ENCODE measurements at regions not wholly inside any gene's neighbourhood (a gene's known extent, or its start where the extent isn't known, plus 50 kb on each side); places are given as distances from the start of the nearest gene placed in this dataset.

- no peak for DNase-seq (ENCODE audit: low read depth)
These were observed 62.1 kb downstream of the VCX3A start for GRCh38 chrX:6472652-6473342.

- DNase-seq (ENCODE audit: low read depth), result peak; percentile 33
These were observed 66.2 kb downstream of the VCX3A start for GRCh38 chrX:6468706-6469105.

DNA sequence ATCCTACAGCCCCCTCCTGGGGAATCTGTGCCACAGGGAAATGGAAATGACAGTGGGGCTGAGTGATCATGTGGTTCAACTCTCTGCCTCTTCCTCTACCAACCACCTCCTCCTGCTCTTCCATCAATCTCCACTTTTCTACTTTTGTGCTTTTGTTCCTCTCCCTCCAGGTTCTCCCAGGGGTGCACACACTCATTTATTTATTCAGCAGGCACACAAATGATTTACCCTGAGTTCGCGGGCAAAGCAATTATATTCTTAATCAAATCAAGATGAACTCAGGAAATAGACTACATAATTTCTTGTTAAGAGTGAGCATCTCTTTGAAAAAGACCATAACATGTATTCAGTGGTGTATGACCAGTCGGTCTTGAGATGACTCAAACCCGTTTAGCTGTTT is 69.2 kb downstream of the VCX3A start:
- DNase-seq (ENCODE audit: low read depth), result peak; percentile 33

DNA sequence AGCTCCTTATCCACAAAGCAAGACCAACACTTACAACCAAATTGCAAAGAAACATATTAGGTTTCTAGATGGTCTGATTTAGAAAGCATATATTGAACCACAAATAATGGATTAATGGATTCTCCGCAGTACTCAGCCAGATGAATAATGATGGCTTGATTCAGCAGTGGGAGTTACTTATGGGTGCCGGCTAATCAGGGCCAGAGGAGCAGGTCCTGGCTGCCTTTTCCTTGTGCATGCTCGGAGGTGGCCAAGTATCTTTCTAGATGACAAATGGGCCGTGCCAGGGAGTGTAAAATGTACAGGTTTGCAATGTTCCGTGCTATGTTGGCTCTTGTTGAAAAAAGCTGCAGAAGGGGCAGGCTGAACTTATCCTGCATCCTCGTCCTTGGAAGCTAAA is 70.2 kb downstream of the VCX3A start:
- no peak for DNase-seq (ENCODE audit: low read depth)

GRCh38 chrX:6460893-6461490 is 73.9 kb downstream of the VCX3A start:
- DNase-seq (ENCODE audit: low read depth), result peak; percentile 86

GRCh38 chrX:6456196-6456595 is 78.7 kb downstream of the VCX3A start:
- DNase-seq (ENCODE audit: low read depth), result peak; percentile 43

DNA sequence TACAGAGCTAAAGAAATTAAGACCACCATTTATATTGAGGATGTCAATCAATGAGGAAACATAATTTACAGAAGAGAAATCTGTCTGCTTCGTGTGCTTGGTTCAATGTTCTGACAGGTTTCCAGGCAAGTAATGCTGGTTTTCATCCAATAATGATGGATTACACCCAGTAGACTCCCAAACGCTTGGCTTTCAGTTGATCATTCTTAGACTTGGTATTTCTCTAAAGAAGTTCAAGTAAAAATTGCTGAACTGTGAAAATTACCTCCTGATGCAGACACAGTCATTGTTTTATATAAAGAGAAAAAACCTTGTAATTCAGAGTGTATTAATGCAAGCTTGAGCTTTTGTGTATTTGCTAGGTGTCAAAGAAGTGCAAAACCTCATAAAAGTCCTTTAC is 85.0 kb downstream of the VCX3A start:
- peak; percentile 70 for DNase-seq (ENCODE audit: low read depth)

DNA sequence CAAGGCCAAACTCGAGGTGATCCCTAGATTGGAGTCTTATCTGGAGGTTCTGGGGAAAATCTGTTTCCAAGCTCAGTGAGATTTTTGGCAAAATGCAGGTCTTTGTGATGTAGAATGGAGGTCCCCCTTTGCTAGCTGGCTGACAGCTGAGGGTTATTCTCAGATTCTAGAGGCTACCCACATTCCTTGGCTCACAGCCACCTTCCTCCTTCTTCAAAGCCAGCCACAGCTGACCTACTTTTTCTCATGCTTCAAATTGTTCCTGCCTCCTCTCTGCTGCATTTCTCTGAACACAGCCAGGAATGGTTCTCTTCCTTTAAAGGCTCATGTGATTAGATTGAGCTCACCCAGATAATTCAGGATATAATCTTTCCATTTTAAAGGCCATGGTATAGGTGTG is 86.9 kb downstream of the VCX3A start:
- peak; percentile 64 for DNase-seq (ENCODE audit: low read depth)

DNA sequence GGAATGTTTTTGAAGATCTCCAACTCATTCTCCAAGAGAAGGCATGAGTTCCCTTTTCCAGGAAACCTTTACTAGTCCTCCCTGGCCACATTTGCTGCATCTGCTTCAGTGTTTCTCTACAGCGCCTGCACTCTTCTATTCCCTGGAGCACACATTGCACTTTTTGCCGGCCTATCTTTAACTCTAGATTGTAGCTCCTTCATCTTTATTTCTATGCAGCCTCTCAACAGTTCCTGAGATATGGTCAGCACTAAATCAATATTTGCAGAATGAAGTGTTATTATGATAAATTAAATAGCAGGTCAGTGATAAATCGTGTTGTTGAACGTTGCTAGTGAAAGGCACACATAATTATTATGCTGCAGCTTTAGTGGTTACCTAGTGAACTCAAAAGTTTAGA is 88.3 kb downstream of the VCX3A start:
- no peak for DNase-seq (ENCODE audit: low read depth)

- DNase-seq (ENCODE audit: low read depth), result no peak
These were observed 94.3 kb downstream of the VCX3A start for GRCh38 chrX:6440648-6441047.

GRCh38 chrX:6432226-6432625 is 102.7 kb downstream of the VCX3A start:
- DNase-seq (ENCODE audit: low read depth), result peak; percentile 70

DNA sequence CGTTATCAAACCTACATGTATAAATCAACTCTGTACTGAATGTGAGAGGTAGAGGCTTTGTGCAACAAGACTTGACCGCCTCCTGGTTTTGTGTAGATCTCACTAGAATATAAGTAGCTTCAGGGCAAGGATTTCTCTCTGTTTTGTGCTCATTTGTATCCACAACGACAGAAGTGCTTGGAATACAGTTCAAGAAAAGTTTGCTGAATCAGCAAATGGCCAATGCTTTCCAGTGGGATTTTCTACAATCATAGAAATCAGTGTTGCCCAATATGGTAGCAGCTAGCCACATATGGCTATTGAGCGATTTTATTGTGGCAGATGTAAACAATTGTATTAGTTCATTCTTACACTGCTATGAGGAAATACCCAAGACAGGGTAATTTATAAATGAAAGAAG is 127.4 kb downstream of the VCX3A start:
- no peak for DNase-seq (ENCODE audit: low read depth)

DNA sequence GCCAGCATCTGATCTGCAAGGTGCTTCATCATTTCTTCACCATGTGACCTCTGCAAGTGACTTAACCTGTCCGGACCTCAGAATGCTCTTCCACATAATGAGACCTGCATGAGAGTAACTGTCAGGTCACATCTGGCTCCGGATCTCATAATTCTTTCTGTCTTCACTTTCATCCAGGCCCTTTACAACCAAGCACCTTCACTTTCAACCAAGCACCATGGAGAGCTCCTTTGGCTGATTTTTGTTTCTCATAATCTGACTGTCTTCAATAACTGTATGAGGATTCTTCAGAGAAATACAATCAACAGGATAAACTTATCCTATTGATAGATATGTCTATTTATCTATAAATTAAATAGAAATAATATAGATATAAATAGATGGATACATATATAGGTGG is 148.1 kb downstream of the VCX3A start:
- DNase-seq (ENCODE audit: low read depth), result no peak

- DNase-seq (ENCODE audit: low read depth), result no peak
These were observed 150.0 kb downstream of the VCX3A start for GRCh38 chrX:6384921-6385320.

GRCh38 chrX:6384371-6384770 is 150.5 kb downstream of the VCX3A start:
- no peak for DNase-seq (ENCODE audit: low read depth)

GRCh38 chrX:6383917-6384316 is 151.0 kb downstream of the VCX3A start:
- DNase-seq (ENCODE audit: low read depth), result no peak

- DNase-seq (ENCODE audit: low read depth), result no peak
These were observed 151.4 kb downstream of the VCX3A start for GRCh38 chrX:6383488-6383887.

DNA sequence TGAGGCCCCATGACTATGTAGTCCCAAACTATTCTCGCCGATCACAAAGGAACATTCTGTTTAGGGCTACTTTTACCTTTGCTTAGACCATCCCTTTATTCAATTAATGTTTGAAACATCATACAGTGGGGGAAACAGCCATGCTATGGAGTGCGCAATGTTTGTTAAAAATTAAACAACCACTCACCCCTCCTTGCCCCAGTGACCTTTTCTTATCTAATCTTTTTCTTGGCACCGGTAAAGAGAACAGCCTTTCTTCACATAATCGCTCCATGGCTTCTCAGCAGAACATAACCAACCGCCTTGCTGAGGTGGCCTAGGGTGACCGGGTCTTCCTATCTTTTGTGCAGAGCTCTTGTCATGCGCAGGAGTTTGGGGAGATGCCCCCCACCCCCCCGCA is 152.6 kb downstream of the VCX3A start:
- DNase-seq (ENCODE audit: low read depth), result no peak

GRCh38 chrX:6377103-6377764 is 148.6 kb upstream of the NLGN4X start:
- no peak for DNase-seq (ENCODE audit: low read depth)

DNA sequence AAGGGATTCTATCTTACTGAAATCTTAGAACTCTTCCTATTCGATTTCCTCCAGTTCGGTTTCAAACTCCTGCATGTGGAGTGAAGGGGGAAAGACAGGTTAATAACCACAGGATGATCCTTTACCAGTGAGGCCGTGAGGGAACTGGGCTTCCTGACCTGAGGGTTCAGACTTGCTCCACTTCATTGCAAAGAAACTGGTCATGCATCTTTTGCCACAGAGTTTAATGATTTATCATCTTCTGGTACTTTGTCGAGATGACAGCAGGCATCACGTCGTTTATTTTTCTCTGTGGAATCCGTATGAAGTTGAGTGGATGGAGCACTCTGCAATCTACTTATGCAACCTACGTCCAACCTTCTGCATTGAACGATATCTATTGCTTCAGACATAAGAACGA is 145.9 kb upstream of the NLGN4X start:
- DNase-seq (ENCODE audit: low read depth), result peak; percentile 1

DNA sequence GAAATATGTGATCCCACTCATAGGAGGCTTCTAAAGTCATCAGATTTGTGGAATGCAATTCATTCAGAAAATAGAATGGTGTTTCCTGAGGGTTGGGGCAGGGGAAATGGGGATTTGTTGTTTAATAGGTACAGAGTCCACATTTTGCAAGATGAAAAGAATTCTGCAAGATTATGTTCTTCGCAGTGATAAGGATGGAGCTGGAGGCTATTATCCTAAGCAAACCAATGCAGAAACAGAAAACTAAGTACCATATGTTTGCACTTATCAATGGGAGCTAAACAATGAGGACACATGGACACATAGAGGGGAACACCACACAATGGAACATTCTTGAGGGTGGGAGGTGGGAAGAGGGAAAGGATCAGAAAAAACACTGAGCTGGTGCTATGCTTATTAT is 144.3 kb upstream of the NLGN4X start:
- DNase-seq (ENCODE audit: low read depth), result no peak

DNA sequence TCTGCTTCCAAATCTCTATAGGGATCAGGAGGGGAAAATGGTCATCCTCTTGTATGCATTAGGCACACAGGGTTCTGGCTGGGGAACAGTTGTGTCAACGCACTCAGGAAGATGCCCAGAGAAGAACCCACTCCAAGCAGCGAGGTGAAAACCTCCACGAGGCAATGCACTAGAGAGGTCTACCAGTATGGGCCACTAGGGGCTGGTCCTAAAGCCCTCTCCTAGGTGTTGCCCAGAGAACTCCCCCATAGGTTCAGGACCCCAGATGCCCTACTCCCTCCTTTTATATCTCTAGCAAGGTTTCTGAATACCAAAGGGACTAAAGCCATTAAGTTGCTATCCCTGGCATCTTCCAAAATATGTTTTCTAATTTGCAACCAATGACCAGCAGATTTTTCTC is 142.7 kb upstream of the NLGN4X start:
- DNase-seq (ENCODE audit: low read depth), result no peak

GRCh38 chrX:6363188-6363587 is 134.5 kb upstream of the NLGN4X start:
- no peak for DNase-seq (ENCODE audit: low read depth)
